PC-3 (cell line): ENCODE measurements at regions not wholly inside any gene's neighbourhood (a gene's known extent, or its start where the extent isn't known, plus 50 kb on each side); places are given as distances from the start of the nearest gene placed in this dataset.

ENCODE experiments used
- EZH2phosphoT487 ChIP-seq: fragments of 300-600 bp; sonication (generic); IDR thresholded peaks from 2 replicates; pipeline ENCODE4 v1.6.1; 2018; ENCODE audit warnings: mild to moderate bottlenecking, antibody characterized with exemption, low read length, borderline replicate concordance
- TF ChIP-seq, protein P1 (sequence below): fragments of 300-600 bp; sonication (generic); conservative IDR thresholded peaks from 2 replicates; pipeline ENCODE4 v1.5.1; 2017; ENCODE audit warnings: antibody characterized with exemption, low read depth, mild to moderate bottlenecking, low read length

DNA sequence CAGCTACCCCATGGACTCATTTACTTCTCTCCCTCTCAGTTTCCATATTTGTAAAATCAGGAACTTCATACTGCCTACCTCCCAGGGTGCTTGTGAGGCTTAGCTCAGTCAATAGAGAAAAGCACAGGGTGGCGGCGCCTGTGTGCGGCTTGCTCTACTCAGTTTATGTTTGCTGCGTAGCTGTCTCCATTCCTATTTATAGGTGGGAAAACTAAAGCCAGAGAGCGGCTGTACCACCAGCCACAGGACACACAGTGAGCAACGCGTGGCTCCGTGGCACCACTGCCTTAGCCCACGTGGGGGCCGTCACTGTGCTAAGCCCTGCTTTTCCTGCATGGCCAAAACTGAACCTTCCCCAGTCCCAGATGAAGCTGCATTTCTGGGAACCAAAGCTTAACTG is 292.4 kb downstream of the TEX29 start:
- TF ChIP-seq, protein P1, sequence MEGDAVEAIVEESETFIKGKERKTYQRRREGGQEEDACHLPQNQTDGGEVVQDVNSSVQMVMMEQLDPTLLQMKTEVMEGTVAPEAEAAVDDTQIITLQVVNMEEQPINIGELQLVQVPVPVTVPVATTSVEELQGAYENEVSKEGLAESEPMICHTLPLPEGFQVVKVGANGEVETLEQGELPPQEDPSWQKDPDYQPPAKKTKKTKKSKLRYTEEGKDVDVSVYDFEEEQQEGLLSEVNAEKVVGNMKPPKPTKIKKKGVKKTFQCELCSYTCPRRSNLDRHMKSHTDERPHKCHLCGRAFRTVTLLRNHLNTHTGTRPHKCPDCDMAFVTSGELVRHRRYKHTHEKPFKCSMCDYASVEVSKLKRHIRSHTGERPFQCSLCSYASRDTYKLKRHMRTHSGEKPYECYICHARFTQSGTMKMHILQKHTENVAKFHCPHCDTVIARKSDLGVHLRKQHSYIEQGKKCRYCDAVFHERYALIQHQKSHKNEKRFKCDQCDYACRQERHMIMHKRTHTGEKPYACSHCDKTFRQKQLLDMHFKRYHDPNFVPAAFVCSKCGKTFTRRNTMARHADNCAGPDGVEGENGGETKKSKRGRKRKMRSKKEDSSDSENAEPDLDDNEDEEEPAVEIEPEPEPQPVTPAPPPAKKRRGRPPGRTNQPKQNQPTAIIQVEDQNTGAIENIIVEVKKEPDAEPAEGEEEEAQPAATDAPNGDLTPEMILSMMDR = no peak
- no peak for TF ChIP-seq EZH2phosphoT487
